ENCODE measurements at regions not wholly inside any gene's neighbourhood (a gene's known extent, or its start where the extent isn't known, plus 50 kb on each side); places are given as distances from the start of the nearest gene placed in this dataset.

DNA sequence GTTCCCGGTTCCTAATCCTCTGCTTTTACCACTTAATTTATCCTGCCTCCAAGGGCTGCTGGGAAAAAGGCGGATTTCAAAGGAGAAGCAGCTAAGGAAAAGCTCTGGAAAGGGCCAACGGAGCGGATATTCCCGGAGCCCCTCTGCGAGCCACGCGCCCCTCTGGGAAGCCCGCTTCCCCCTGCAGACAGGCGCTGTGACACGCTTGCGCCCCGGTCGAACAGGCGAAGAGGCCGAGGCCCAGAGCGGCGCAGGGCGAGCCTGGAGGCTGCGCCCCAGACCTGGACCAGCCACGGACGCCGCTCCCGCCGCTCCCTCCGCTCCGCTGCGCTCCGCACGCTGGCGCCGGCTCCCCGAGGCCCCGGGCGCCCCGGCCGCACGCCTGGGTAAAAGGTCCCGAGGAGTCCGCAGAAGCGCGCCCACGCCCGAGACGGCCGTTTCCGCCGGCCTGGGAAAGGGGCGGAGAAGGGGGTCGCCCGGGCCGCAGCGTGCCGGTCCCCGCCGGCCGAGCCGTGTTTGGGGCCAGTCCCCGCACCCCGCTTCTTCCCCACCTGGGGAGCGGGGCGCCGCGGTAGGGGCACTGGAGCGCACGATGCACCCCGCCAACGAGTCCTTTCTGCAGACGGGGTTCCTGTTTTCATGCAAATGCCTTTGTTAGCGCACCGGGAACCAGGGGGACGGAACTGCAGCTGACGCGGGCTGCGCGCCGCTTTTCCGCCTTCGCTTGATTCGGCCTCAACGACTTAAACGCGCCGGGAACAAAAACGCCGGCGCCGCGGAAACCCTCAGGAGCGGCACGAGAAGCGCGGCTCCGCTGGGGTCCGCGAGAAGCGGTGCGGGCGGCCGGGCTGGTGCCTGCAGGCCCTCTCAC is 91.9 kb upstream of the SIRPA start:
- TF ChIP-seq, protein P1, sequence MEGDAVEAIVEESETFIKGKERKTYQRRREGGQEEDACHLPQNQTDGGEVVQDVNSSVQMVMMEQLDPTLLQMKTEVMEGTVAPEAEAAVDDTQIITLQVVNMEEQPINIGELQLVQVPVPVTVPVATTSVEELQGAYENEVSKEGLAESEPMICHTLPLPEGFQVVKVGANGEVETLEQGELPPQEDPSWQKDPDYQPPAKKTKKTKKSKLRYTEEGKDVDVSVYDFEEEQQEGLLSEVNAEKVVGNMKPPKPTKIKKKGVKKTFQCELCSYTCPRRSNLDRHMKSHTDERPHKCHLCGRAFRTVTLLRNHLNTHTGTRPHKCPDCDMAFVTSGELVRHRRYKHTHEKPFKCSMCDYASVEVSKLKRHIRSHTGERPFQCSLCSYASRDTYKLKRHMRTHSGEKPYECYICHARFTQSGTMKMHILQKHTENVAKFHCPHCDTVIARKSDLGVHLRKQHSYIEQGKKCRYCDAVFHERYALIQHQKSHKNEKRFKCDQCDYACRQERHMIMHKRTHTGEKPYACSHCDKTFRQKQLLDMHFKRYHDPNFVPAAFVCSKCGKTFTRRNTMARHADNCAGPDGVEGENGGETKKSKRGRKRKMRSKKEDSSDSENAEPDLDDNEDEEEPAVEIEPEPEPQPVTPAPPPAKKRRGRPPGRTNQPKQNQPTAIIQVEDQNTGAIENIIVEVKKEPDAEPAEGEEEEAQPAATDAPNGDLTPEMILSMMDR (IDR thresholded peaks at IDR 0.05) = no peak
- no peak for TF ChIP-seq POLR2A (IDR thresholded peaks at IDR 0.05)

Data from Peyer's patch (tissue), 4 donors.